Activated CD8-positive, alpha-beta memory T cell treated with anti-CD3 and anti-CD28 coated beads, Interleukin-2, amount 50 U/mL, for 1 hour (primary cell): ENCODE measurements at regions not wholly inside any gene's neighbourhood (a gene's known extent, or its start where the extent isn't known, plus 50 kb on each side); places are given as distances from the start of the nearest gene placed in this dataset.

ENCODE experiments used
- DNase-seq: peaks from one replicate; pipeline ENCODE4 v3.0.0-alpha.2; 2020; ENCODE audit errors: extremely low read depth

DNA sequence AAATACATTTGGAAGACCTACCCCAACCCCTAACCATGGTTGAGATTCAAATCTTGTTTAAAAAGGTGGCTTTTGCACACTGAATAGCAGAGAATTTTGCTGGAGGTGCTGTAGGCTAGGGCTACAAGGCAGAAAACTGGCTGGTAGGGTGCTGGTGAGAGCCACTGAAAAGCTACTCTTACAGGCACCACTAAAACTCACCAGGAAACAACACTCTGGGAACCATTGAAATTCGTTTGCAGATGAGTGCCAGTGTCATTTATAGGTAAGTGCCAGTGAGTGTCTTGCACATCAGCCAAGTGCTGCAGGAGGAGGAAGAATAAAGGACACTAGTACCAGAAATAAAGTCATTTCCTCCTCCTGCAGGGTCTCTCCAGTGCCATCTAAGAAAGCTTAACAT lies 610.2 kb downstream of the ZNF385D start:
- no peak for DNase-seq

DNA sequence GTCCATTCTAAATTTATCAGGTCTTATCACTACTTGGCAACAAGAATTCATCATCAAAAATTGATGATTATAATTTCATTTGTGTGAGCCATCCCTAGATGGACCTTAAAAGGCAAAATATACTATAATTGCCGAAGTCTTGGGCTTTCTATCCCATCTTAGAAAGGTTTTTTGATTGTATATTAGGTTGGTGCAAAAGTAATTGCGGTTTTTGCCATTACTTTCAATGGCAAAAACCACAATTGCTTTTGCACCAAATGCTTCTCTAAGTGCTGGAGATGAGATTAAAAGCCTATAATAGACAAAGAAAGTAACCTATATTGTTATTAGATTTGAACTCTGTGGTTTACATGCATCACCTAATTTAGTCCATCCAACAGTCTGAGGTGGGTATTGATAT lies 612.9 kb downstream of the ZNF385D start:
- DNase-seq = no peak

DNA sequence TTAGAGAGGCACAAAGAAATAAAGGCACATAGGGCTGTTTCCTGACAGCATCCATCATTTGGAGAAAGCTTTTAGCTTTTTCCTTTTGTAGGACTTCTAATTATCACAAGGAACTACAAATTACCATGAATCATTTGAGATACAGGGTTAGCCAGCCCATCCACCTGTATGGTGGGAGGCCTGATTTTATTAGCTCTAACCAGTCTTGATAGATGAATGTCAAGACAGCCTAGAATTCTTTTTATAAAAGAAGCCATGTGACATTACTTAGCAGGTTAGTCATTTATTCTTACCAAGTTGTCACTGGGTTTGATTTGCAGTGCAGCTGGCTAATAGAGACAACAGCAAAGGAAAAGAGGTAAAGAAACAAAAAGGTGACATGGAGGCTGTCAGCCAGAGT lies 618.1 kb downstream of the ZNF385D start:
- DNase-seq = no peak

DNA sequence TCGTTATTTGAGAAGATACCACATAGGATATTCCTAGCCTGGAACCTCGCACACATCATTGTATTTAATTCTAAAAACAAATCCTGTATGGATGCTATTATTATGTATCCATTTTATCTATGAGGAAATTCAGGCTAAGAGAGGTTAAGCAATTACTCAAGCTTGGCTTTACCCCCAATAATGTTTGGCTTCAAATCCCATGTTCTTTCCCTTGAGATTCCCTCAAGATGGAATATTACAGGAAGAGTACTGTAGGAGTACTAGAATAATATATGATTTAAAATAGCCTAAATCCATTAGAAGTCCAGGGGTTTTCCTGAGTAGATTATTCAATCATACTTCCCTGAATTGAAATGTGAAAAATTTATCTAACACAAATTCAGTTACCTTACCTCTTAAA lies 630.2 kb downstream of the ZNF385D start:
- no peak for DNase-seq

DNA sequence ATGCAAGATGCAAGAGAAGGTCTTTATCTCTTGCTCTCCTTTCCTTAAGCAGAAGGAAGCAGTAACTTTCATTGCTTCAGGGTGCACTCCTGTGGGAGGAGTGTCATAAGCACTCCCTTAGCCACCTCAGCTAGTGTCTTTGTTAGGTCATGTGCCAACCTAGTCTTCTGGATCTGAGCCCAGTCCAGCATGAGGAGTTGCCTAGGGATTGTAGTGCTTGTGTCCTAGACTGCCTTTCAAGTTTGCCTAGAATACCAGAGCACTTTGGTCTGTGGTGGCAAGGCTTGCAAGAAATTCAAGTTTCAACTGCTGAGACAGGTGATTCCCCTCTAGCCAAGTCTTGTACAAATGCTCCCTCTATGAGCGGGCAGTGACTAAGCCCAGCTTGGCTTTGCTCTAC lies 633.6 kb downstream of the ZNF385D start:
- no peak for DNase-seq

DNA sequence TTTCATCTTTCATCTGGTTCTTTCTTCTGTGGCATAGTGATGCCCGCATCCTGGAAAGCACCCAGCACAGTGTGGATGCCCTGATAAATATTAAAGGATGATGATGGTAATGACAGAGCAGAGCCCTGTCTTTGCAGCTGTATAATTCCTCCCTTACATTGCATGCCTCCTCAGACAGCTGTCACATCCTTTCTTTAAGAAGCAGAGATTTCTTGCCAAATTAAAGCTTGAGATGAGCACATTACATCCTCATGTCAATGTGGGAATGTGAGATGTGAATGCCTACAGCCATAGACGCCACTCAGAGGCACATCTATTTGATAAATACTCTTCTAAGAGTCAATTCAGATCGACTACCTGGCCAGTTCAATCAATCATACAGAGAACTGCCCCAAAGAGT lies 642.0 kb downstream of the ZNF385D start:
- DNase-seq = no peak

DNA sequence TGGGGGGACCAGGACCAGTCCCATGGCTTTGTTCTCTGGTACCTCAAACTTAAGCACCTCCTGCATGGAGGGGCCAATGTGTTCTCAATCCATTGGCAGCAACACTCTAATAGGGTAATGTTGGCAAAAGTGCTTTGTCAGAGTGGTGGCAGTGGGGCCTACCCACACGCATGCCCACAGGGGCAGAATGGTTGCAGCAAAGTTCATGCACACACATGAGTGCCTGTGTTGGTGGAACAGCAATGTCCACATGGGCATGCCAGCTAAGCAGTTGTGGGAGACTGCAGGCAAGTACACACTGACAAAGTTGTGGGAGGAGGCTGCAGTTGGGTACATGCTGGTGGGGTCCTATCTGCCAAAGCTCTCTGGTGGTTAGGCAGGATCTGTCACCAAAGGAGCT lies 645.2 kb downstream of the ZNF385D start:
- no peak for DNase-seq

DNA sequence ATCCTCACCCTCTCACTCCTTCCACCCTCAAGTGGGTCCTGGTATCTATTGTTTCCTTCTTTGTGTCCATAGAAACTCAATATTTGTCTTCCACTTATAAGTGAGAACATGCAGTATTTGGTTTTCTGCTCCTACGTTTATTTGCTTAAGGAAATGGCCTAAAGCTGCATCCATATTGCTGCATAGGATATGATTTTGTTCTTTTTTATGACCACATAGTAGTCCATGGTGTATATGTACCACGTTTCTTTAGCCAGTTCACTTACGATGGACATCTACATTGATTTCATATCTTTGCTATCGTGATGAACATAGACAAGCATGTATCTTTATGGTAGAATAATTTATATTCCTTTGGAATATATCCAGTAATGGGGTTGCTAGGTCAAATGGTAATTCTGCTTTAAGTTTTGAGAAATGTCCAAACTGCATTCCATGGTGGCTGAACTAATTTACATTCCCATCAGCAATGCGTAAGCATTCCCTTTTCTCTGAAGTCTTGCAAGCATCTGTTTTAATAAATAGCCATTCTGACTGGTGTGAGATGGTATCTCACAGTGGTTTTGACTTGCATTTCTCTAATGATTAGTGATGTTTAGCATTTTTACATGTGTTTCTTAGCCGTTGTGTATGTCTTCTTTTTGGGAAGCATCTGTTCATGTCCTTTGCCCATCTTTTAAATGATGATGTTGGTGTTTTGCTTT lies 650.2 kb downstream of the ZNF385D start:
- DNase-seq = no peak

DNA sequence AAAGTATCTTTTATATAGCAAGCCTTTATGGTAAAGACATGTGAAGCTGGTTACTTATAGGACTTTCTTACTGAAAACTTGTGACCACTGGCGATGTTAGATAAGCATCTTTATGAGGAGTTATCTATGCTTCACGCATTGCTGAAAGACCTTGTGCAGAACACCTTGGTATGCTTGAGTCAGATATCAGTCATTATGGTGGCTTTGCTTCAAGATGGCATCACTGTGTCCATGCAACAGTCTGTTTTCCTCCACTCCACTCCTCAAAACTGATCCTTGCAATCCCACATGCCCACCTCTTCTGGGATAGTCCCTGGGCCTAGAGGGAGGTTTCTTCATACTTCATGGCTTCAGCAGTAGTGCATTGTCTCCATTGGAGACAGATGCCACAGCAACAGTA lies 656.3 kb downstream of the ZNF385D start:
- DNase-seq = no peak

DNA sequence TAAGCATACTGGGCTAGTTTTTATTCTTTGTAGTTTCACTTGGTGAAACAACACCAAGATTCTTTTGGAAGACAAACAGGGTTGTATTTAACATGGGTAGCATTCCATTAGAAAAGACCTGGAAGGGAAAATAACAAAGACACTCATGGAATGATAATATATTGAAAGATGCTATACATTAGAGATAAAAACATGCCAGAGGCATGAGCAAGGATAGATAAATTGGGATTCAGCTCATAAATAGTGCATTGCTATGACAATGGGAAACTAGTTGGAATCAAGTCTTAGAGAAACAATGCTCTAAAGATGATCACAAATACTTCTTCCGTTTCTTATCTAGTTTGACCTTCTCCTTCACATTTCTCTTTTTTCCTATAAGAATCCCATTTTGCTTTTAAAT lies 677.4 kb downstream of the ZNF385D start:
- no peak for DNase-seq

DNA sequence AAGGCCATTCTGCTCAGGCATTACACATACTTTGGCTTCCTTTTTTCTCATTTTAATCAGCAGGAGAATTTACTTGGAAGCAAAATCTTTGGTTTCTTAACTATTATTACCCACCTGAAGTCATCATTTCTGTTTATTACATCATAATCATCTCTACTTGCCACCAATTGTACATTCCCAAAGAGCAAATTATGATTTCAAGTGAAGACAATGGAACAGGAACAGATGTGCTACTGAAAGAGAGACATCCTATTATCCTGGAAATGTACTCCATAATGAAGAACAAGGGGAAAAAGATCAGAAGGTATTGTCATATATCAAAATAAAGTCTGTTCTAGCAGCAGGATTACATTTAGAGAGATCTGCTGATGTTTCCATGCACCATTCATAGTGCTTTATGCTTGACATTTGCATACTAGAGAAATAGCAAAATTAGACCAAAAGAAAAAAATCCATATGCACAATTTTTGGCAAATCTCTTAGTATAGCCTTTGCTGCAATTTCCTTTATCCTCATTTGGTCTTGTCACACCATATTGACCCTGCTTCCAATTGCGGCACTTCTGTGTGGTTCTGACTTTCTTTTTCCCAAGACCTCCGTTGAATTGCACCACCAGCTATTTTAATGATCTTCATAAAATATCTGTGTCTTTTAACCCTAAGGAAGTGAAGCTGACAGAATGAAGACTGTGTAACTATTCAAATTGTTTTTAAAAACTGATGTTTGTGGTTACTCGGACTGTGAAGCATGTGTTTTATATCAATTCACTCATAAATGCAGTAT lies 683.8 kb downstream of the ZNF385D start:
- no peak for DNase-seq

DNA sequence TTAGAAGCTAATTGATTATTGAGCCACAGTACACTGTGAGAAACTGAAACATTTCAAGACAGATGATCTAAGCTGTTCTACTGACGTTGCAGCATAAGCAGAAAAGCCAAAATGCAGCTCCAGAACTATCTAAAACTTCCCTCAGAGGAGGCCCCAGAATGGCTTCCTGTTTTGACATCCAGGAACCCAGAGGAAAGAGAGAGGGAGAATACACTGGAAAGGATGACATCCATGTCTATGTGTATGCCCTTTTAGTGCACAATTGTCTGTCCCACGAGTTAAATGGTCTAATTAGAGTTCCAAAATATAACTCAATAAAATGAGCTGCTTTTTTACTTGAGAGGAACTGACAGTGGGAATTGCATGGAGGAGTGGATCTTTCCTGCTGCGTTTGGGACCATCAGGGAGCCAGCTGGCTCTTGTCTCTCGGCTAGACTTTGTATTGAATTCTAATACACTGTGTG lies 688.1 kb downstream of the ZNF385D start:
- DNase-seq = no peak

DNA sequence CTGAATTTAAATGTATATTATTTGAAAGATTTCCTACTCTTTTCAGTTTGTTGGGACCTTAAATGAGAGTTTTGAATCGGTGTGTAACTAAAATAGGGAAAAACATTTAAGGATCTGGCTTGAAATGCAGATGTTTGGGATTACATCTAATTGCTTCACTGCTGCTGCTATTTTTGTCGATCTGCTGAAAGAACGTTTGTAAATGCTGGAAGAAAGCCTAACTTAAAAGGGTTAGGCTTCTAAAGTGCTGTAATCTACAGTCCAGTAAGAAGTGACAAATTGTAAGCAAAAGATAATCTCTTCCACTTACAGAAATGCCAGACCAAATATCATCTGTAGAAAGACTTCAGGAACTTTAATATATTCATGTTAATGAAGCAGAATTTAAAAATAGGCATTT lies 691.6 kb downstream of the ZNF385D start:
- no peak for DNase-seq

DNA sequence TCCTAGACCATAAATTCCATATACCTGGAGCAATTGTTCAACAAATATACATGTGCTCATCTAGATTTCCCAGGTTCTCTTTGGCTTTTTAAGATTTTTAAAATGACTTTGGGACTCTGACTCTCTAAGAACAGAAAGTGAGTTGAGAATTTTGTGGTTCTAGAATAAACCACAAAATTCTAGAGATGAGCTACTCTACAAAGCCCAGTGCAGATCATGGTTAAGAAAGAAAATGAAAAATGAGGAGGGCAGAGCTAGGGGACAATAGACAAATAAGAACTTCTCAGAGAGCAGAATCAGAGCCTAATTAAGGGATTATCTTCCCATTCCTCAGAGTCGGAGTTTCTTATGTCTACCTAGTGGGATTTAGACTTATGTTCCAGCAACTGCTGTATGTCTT lies 694.7 kb downstream of the ZNF385D start:
- DNase-seq = no peak

DNA sequence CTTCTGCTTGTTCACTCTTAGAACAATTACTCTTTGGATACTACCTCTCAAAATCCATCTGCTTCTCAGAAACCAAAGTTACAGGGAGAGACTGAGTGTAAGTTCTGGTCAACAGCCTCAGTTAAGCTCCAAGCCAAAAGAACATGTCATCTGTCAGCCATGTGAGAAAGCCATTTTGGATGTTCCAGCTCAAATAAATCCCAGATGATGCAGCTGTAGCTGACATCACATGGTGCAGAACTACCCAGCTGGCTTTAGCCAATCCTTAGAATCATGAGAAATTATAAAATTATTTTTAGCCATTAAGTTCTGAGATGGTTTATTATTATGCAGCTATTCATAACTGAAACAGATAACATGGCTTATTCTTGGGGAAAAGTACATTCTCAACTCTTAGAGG lies 696.0 kb downstream of the ZNF385D start:
- DNase-seq = no peak

DNA sequence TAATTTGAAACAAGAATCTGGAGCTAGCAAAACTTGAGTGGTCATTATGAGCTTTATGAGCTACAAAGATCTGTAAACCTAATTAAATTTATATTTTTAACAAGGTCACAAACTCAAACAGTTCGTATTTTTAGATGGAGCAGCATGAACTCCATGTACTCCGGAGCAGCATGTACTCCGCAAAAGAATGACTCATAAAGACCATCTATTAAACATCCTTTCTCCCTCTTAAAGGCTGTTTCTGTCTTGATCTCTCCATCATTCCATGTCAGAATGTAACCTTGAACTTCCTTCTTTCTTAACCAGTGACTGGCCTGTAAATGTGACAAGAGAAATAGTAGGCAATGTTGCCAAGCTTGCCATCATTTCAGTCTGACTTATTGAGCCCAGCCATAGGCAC lies 696.9 kb downstream of the ZNF385D start:
- no peak for DNase-seq

DNA sequence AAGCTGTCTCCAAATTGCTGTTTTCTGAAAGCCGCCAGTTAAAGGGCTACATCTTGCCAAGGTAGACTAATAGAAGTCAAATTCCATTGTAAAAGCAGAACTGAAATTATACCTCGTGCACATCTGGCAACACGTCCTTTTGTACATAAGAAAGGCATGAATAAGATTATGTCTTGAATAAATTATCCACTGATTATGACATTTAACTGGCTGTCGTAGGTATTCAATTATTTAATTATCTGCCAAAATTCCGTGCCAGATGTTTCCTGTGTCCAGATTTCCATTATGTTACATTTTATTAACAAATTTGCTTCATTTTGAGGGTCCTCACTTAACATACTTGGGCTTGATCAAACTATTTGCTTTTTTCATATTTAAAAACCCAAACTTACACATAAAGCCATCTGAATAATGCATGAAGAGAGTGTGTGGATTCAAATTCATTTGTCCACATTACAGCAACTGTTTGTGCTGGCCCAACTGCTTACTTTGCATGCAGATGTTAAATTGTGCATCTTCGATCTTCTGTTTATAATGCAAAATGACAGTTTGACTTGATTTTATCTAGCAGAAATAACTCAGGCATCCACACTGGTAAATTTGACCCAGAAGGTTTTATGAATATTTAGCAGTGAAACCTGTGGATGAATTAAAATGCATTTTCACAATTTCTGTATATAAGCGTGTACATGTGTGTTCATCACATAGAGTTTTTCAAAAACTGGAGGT lies 701.5 kb downstream of the ZNF385D start:
- no peak for DNase-seq

DNA sequence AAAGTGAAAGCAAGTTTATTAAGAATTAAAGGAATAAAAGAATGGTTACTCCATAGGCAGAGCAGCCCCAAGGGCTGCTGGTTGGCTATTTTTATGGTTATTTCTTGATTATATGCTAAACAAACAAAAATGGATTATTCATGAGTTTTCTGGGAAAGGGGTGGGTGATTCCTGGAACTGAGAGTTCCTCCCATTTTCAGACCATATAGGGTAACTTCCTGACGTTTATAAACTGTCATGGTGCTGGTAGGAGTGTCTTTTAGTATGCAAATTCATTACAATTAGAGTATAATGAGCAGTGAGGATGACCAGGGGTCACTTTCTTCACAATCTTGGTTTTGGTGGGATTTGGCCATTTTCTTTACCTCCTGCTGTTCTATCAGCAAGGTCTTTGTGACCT lies 707.9 kb downstream of the ZNF385D start:
- no peak for DNase-seq

DNA sequence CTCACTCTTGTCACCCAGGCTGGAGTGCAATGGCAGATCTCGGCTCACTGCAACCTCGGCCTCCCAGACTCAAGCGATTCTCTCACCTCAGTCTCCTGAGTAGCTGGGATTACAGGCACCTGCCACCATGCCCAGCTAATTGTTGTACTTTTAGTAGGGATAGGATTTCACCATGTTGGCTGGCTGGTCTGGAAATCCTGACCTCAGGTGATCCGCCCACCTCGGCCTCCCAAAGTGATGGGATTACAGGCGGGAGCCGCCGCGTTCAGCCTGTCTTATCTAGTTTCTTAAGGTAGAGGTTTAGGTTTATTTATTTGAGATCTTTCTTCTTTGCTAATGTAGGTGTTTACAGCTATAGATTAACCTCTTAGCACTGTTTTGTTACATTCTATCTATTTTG lies 708.8 kb downstream of the ZNF385D start:
- DNase-seq = no peak

DNA sequence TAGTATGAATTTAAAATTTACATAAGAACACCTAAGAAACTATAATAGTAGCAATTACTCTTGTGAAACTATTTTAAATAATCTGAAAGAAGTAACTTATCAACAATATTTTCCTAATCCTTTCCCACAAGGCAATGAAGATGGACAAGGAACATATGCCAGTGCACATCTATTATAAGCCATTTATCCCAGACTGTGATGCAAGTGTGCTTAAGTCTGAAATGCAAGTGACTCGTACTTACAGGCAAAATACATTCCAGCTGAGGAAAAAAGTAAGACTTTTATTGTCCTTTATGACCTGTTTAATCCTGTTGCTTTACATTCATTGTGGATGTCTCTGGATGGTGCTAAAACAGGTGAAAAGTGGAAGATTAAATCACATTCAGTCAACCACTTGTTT lies 709.4 kb downstream of the ZNF385D start:
- no peak for DNase-seq

DNA sequence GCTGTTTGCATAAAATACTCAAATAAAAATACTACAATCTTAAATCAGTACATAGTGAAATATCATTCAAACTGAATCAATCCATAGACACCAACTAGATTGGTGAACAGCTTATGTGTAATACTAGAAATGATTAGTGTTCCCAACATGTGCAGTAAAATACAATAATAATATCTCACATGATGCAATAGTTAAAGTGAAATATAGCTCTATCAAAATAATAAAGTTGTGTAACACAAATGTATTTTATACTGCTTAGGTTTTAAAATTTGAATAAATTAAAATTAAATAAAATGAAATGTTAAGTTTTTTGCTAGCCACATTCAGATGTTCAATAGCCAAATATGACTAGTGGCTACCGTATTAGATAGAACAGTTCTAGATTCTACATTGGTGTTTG lies 714.1 kb downstream of the ZNF385D start:
- DNase-seq = no peak

DNA sequence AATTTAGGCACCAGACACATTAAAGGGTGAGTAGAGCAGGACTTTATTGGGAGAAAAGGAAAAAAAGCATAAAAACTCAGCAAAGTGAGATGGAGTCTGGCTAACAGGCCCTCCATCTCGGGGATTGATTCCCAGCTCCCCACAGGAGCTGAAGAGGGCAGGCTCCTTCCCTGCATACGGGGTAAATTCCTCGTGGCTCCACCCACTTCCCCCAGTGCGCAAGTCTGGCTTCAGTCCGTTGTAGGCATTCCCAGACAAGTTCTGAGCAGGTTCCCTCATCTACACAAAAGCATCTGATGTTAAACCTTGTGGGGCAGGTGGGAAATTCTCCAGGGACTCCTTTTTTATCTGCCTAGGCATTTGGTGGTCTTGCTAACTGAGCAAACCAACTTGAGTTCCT lies 722.6 kb downstream of the ZNF385D start:
- no peak for DNase-seq

DNA sequence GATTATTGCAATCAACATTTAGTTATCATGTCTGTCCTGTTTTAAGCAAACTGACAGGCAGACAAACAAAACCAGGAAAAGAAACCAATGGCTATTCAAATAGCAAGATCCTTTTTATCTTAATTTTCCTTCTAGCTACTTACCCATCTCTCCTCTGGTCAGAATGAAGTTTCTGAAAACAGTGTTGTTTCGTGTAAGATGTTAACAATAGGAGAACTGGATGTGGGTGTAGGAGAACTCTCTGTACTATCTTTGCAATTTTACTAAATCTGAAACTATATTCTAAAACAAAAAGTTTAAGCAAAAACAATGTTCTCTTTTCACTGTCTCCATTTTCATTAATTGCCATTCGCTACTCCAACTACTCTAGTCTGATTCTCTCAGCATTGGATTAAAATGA lies 726.4 kb downstream of the ZNF385D start:
- DNase-seq = no peak
